ENCODE measurements at regions not wholly inside any gene's neighbourhood (a gene's known extent, or its start where the extent isn't known, plus 50 kb on each side); places are given as distances from the start of the nearest gene placed in this dataset.

DNA sequence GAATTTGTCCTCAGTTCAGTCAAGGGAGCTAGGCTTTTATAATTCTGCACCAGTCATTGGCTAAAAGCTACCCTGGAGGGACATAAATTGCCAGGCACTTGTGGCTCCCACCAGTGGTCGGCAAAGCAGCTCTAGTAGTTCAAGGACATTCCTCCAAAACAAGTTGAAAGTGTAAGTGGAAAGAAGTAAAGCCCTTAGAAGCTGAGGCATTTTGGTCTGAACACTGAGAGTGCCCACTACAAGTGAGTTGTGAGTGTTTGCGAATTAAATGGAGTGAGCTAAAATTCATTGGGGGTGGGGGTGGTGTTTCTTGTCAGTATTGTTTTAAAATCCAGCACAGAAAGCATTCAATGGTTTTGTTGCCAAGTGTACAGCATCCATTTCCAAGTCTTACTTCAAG lies 879.9 kb upstream of the CDH2 start:
- TF ChIP-seq CTCF (IDR thresholded peaks at IDR 0.05) = no peak
- TF ChIP-seq POLR2A (IDR thresholded peaks at IDR 0.05) = no peak
